GM12878 (cell line): ENCODE measurements at regions not wholly inside any gene's neighbourhood (a gene's known extent, or its start where the extent isn't known, plus 50 kb on each side); places are given as distances from the start of the nearest gene placed in this dataset.

Experiments
- ATAC-seq: fragments of 200-7000 bp; cut with Tn5 transposase; 3 replicates; pipeline ENCODE4 v1.9.1; 2020; ENCODE audit warnings: mild to moderate bottlenecking, moderate library complexity
- BruUV-seq: library from RNA; stranded (reverse); fragments of 400-500 nt; replicated peaks from 2 replicates; lab custom pipeline; 2021; lab: Mats Ljungman, UMichigan
- CTCF ChIA-PET: fragments of 300-600 bp; sonication (Branson Sonifier 250); formaldehyde crosslinking; extraction: SDS; loops from one replicate; lab custom pipeline; 2021; ENCODE audit warnings: inconsistent platforms; lab: Yijun Ruan, JAX
- POLR2A ChIA-PET: fragments of 350-600 bp; formaldehyde crosslinking; extraction: SDS; loops from one replicate; lab custom pipeline; 2021; ENCODE audit warnings: inconsistent platforms; lab: Charles Lee
- RAD21 ChIA-PET: fragments of 300-600 bp; sonication (Branson Sonifier 250); formaldehyde crosslinking; loops from one replicate; lab custom pipeline; 2023; ENCODE audit warnings: antibody characterized with exemption; ENCODE audit not compliant: unreplicated experiment; lab: Charles Lee
- SMC1A ChIA-PET: fragments of 300-600 bp; sonication (Branson Sonifier 250); formaldehyde crosslinking; loops from one replicate; lab custom pipeline; 2023; ENCODE audit not compliant: unreplicated experiment, uncharacterized antibody; lab: Charles Lee
- DNase-seq: peaks from one replicate; pipeline ENCODE4 v3.0.0-alpha.2; 2011; ENCODE audit warnings: low read depth, low spot score
- FAIRE-seq: peaks from 3 replicates; lab custom pipeline; 2011; peaks lifted over from hg19 to GRCh38; lab: Jason Lieb, UNC
- H2AFZ ChIP-seq: 2 replicates; pipeline ENCODE4 v1.6.0; 2011; ENCODE audit warnings: low read depth, low read length, control low read depth; ENCODE audit not compliant: control insufficient read depth
- H3K27ac ChIP-seq: 2 replicates; pipeline ENCODE4 v1.5.1; 2011; ENCODE audit warnings: control low read depth; ENCODE audit not compliant: control insufficient read depth, insufficient read depth
- H3K27me3 ChIP-seq, 2 experiments: replicated peaks in 1 of 2; 2 replicates each; pipeline versions ENCODE4 v1.6.0 to v1.6.1; 2011; ENCODE audit warnings: low read length in 1 of 2; ENCODE audit not compliant: control insufficient read depth in 2 of 2, insufficient read depth in 2 of 2
- H3K36me3 ChIP-seq, 2 experiments: 2 replicates each; pipeline ENCODE4 v1.5.1; 2011; ENCODE audit warnings: low read length in 1 of 2; ENCODE audit not compliant: control insufficient read depth in 2 of 2, insufficient read depth in 2 of 2
- H3K4me1 ChIP-seq: 2 replicates; pipeline ENCODE4 v1.6.1; 2011; ENCODE audit warnings: mild to moderate bottlenecking, low read length, moderate library complexity, mixed read lengths; ENCODE audit not compliant: control insufficient read depth, insufficient read depth
- H3K4me2 ChIP-seq: 2 replicates; pipeline ENCODE4 v1.6.0; 2011; ENCODE audit warnings: control low read depth; ENCODE audit not compliant: control insufficient read depth, insufficient read depth
- H3K4me3 ChIP-seq: fragments of 200-600 bp; sonication (generic); 2 replicates; pipeline ENCODE4 v1.5.1; 2016
- H3K79me2 ChIP-seq: 2 replicates; pipeline ENCODE4 v1.6.0; 2011; ENCODE audit warnings: low read length; ENCODE audit not compliant: control insufficient read depth, insufficient read depth
- H3K9ac ChIP-seq: 2 replicates; pipeline ENCODE4 v1.8.0; 2011; ENCODE audit warnings: low read length, control low read depth, mixed read lengths; ENCODE audit not compliant: control insufficient read depth, insufficient read depth
- H3K9me3 ChIP-seq: replicated peaks from 3 replicates; pipeline ENCODE4 v1.5.1; 2011; ENCODE audit warnings: mild to moderate bottlenecking, low read length; ENCODE audit not compliant: control insufficient read depth, insufficient read depth
- H4K20me1 ChIP-seq: 2 replicates; pipeline ENCODE4 v1.6.0; 2011; ENCODE audit not compliant: control insufficient read depth, insufficient read depth
- FOS ChIP-seq: IDR thresholded peaks from 3 replicates; pipeline ENCODE4 v1.6.1; 2011; ENCODE audit warnings: borderline replicate concordance; ENCODE audit not compliant: insufficient read length; ENCODE audit errors: extremely low read depth
- HCFC1 ChIP-seq: fragments of 150-350 bp; IDR thresholded peaks from 2 replicates; pipeline ENCODE4 v1.6.1; 2014; ENCODE audit warnings: low read length
- IRF4 ChIP-seq: IDR thresholded peaks from 2 replicates; pipeline ENCODE4 v1.6.1; 2011; ENCODE audit warnings: low read depth, low read length
- KDM1A ChIP-seq: fragments of 200-600 bp; sonication (generic); IDR thresholded peaks from 2 replicates; pipeline ENCODE4 v1.6.1; 2016; ENCODE audit warnings: borderline replicate concordance
- LARP7 ChIP-seq: fragments of 450-650 bp; IDR thresholded peaks from 2 replicates; pipeline ENCODE4 v1.6.1; 2017; ENCODE audit warnings: mild to moderate bottlenecking
- POLR2AphosphoS2 ChIP-seq: IDR thresholded peaks from 2 replicates; pipeline ENCODE4 v1.6.1; 2011; ENCODE audit warnings: low read depth, mild to moderate bottlenecking, low read length, improper control_type of control experiment, moderate library complexity
- RAD51 ChIP-seq: fragments of 450-650 bp; IDR thresholded peaks from 2 replicates; pipeline ENCODE4 v1.6.1; 2016; ENCODE audit warnings: moderate library complexity, mild to moderate bottlenecking, inconsistent platforms
- RCOR1 ChIP-seq: conservative IDR thresholded peaks from 2 replicates; pipeline ENCODE4 v1.6.1; 2012; ENCODE audit warnings: low read depth, low read length, improper control_type of control experiment
- SIN3A ChIP-seq: IDR thresholded peaks from 2 replicates; pipeline ENCODE4 v1.6.1; 2012; ENCODE audit warnings: low read depth, low read length, improper control_type of control experiment
- SUPT20H ChIP-seq: IDR thresholded peaks from 2 replicates; pipeline ENCODE4 v1.6.1; 2011; ENCODE audit warnings: low read depth, mild to moderate bottlenecking, low read length, moderate library complexity, borderline replicate concordance; ENCODE audit not compliant: control insufficient read depth
- USF2 ChIP-seq: IDR thresholded peaks from 2 replicates; pipeline ENCODE4 v1.6.1; 2011; ENCODE audit warnings: low read depth, low read length, improper control_type of control experiment, borderline replicate concordance
- WGBS: methylation state at CpG from one replicate; pipeline ENCODE4 v1.1.6; 2016; ENCODE audit warnings: low lambda C conversion rate; ENCODE audit not compliant: insufficient replicate concordance, insufficient coverage; ENCODE audit errors: missing lambda C conversion rate; 5-methylcytosine and 5-hydroxymethylcytosine counted together
- in situ Hi-C: fragments of 300-500 bp; cut with MboI; formaldehyde crosslinking; loops from 9 replicates; pipeline ENCODE4 v1.14.3; 2018; ENCODE audit warnings: mixed read lengths
- intact Hi-C: fragments of 100-400 bp; cut with micrococcal nuclease; formaldehyde crosslinking; loops from one replicate; pipeline ENCODE4 v1.14.2; 2022; ENCODE audit not compliant: unreplicated experiment
- TF ChIP-seq, protein P1 (sequence below): fragments of 450-650 bp; IDR thresholded peaks from 2 replicates; pipeline ENCODE4 v1.6.1; 2016; ENCODE audit warnings: mild to moderate bottlenecking, moderate library complexity, borderline replicate concordance

DNA sequence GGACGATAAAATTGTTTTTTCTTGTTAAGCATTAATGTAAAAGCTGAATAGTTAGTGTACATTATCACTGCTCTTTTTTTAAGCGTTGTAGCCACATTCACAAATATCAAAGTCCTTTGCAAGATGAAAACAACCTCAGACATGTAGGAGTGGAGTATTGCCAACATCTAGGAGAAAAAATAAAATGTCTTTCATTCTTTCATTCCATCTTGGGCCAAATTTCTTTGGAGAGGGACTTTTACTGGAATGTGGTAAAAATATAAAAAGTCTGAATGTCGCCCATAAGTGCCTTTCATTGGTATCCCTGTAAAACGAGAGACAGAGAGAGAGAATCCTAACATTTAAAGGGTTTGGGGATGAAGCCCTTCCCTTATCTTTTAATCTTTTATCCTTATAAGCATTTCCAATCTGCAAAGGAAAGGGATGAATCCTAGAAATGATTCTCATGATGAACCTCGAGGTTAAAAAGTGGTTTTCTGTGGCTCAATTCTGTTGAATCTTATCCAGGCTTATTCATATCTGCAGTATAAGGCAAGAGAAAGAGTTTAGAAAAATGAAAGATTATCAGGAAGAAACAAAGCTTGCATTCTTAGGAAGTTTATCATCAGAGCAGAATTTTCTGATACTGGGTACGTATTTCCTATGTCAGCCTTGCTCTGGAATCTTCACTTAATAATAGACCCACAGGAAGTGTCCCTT is 1031.7 kb downstream of the MCTP2 start:
- Histone ChIP-seq H4K20me1 (no peaks in the 10 kb centered on the region), H3K79me2 (no peaks in the 10 kb centered on the region), H3K4me2 (no peak overlapping the region), H3K27me3 (no peaks in the 10 kb centered on the region), H3K27ac (no peak overlapping the region), H3K4me3 (no peak overlapping the region), H3K9me3 (no peaks in the 10 kb centered on the region), H2AFZ (no peak overlapping the region), H3K4me1 (no peaks in the 10 kb centered on the region), H3K9ac (no peak overlapping the region), H3K36me3 (no peaks in the 10 kb centered on the region)
- ChIA-PET CTCF (interaction anchor here (0.6 to 7.7 kb wide), 8 partner anchors 14 to 1082 kb away, joined by 3 to 92 read pairs (median 4); no protein-coding TSS in a partner anchor), RAD21 (interaction anchor here (0.7 to 6.0 kb wide), 5 partner anchors 8 to 1064 kb away, joined by 3 to 104 read pairs (median 3); no protein-coding TSS in a partner anchor), SMC1A (interaction anchor here (0.9 to 10.6 kb wide), 5 partner anchors 22 to 1059 kb away, joined by 3 to 310 read pairs (median 3); no protein-coding TSS in a partner anchor), POLR2A (interaction anchor here (0.5 kb wide), 1 partner anchor 206 kb away, joined by 3 read pairs; no protein-coding TSS in a partner anchor)
- 13% methylated on average over 6 of the region's 6 CpGs for WGBS
- ATAC-seq: no peak
- BruUV-seq: no TSS peak
- TF ChIP-seq FOS (no peak), RAD51 (no peak), LARP7 (no peak), POLR2AphosphoS2 (no peak), SIN3A (no peak), IRF4 (no peak), KDM1A (no peak), RCOR1 (no peak), HCFC1 (no peak), USF2 (no peak), SUPT20H (no peak)
- TF ChIP-seq, protein P1, sequence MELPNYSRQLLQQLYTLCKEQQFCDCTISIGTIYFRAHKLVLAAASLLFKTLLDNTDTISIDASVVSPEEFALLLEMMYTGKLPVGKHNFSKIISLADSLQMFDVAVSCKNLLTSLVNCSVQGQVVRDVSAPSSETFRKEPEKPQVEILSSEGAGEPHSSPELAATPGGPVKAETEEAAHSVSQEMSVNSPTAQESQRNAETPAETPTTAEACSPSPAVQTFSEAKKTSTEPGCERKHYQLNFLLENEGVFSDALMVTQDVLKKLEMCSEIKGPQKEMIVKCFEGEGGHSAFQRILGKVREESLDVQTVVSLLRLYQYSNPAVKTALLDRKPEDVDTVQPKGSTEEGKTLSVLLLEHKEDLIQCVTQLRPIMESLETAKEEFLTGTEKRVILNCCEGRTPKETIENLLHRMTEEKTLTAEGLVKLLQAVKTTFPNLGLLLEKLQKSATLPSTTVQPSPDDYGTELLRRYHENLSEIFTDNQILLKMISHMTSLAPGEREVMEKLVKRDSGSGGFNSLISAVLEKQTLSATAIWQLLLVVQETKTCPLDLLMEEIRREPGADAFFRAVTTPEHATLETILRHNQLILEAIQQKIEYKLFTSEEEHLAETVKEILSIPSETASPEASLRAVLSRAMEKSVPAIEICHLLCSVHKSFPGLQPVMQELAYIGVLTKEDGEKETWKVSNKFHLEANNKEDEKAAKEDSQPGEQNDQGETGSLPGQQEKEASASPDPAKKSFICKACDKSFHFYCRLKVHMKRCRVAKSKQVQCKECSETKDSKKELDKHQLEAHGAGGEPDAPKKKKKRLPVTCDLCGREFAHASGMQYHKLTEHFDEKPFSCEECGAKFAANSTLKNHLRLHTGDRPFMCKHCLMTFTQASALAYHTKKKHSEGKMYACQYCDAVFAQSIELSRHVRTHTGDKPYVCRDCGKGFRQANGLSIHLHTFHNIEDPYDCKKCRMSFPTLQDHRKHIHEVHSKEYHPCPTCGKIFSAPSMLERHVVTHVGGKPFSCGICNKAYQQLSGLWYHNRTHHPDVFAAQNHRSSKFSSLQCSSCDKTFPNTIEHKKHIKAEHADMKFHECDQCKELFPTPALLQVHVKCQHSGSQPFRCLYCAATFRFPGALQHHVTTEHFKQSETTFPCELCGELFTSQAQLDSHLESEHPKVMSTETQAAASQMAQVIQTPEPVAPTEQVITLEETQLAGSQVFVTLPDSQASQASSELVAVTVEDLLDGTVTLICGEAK: no peak
- no peak for FAIRE-seq
- intact Hi-C loops (no loop called here), in situ Hi-C loops (loop anchor here (10.0 kb wide), 3 partner anchors 572 to 1972 kb away; no protein-coding TSS in a partner anchor)
- DNase-seq: no peak
